Esophagus squamous epithelium (tissue), 4 donors: ENCODE measurements at regions not wholly inside any gene's neighbourhood (a gene's known extent, or its start where the extent isn't known, plus 50 kb on each side); places are given as distances from the start of the nearest gene placed in this dataset.

Source experiments
- POLR2A ChIP-seq, 4 donors: fragments of 450-650 bp; IDR thresholded peaks; one replicate each; pipeline ENCODE4 v1.6.1; 2017; ENCODE audit warnings: antibody characterized with exemption in 4 of 4, mild to moderate bottlenecking in 4 of 4, moderate library complexity in 3 of 4
- TF ChIP-seq, protein P1 (sequence below), 6 experiments: fragments of 450-650 bp in 4 of 6; fragments of 200-600 bp in 2 of 6; sonication (generic) in 2 of 6; IDR thresholded peaks; one replicate each; pipeline ENCODE4 v1.5.1; 2016 to 2019; ENCODE audit warnings: antibody characterized with exemption in 6 of 6, mild to moderate bottlenecking in 4 of 6, moderate library complexity in 4 of 6

DNA sequence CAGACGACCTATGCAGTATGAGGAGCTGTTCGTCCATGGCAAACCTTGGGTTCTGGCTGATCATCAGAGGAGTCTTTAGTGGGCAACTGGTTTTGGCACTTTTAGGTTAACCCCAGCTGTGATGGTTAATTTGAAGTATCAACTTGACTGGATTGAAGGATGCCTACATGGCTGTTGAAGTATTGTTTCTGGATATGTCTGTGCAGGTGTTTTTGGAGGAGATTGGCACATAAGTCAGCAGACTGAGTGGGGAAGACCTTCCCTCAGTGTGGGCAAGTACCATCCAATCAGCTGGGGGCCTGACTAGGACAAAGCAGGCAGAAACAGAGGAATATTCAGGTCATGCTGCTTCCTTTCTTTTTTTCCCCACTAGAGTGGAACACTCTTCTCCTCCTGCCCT lies 284.1 kb downstream of the NFKBIZ start:
- TF ChIP-seq, protein P1, sequence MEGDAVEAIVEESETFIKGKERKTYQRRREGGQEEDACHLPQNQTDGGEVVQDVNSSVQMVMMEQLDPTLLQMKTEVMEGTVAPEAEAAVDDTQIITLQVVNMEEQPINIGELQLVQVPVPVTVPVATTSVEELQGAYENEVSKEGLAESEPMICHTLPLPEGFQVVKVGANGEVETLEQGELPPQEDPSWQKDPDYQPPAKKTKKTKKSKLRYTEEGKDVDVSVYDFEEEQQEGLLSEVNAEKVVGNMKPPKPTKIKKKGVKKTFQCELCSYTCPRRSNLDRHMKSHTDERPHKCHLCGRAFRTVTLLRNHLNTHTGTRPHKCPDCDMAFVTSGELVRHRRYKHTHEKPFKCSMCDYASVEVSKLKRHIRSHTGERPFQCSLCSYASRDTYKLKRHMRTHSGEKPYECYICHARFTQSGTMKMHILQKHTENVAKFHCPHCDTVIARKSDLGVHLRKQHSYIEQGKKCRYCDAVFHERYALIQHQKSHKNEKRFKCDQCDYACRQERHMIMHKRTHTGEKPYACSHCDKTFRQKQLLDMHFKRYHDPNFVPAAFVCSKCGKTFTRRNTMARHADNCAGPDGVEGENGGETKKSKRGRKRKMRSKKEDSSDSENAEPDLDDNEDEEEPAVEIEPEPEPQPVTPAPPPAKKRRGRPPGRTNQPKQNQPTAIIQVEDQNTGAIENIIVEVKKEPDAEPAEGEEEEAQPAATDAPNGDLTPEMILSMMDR (IDR thresholded peaks at IDR 0.05), result no peak
- TF ChIP-seq POLR2A (IDR thresholded peaks at IDR 0.05), result no peak
